HepG2 (cell line): ENCODE measurements at regions not wholly inside any gene's neighbourhood (a gene's known extent, or its start where the extent isn't known, plus 50 kb on each side); places are given as distances from the start of the nearest gene placed in this dataset.

Experiments used
- ATAC-seq: fragments of 200-7000 bp; cut with Tn5 transposase; 3 replicates; pipeline ENCODE4 v1.9.1; 2020; ENCODE audit warnings: mild to moderate bottlenecking, moderate library complexity
- BruUV-seq: library from RNA; stranded (reverse); fragments of 400-500 nt; replicated peaks from 2 replicates; lab custom pipeline; 2021; lab: Mats Ljungman, UMichigan
- CTCF ChIA-PET: fragments of 300-600 bp; formaldehyde crosslinking; extraction: SDS; loops from one replicate; lab custom pipeline; 2021; ENCODE audit warnings: low total read pairs, inconsistent platforms, low intra/inter-chr PET ratio; lab: Yijun Ruan, JAX
- POLR2A ChIA-PET: fragments of 350-600 bp; sonication (Branson Sonifier 250); formaldehyde crosslinking; loops from one replicate; lab custom pipeline; 2020; ENCODE audit warnings: antibody characterized with exemption, inconsistent platforms; lab: Yijun Ruan, JAX
- DNase-seq: peaks from one replicate; pipeline ENCODE4 v3.0.0-alpha.2; 2015; ENCODE audit warnings: low spot score
- FAIRE-seq: peaks from 3 replicates; lab custom pipeline; 2011; peaks lifted over from hg19 to GRCh38; lab: Jason Lieb, UNC
- H2AFZ ChIP-seq: one replicate; pipeline ENCODE4 v1.6.1; 2011; ENCODE audit warnings: low read length, inconsistent platforms
- H3K27ac ChIP-seq: fragments of 300-600 bp; 3 replicates; pipeline ENCODE4 v1.8.0; 2011; ENCODE audit warnings: mixed run types, mild to moderate bottlenecking, mixed read lengths, low read length, inconsistent platforms; ENCODE audit not compliant: insufficient read depth; ENCODE audit errors: extremely low read length
- H3K27me3 ChIP-seq, 2 experiments: fragments of 200-600 bp in 1 of 2; 2 replicates in 1 of 2; 3 replicates in 1 of 2; pipeline versions ENCODE4 v1.6.0 to v1.8.0; 2011; ENCODE audit warnings: low read length in 2 of 2, mild to moderate bottlenecking in 2 of 2, moderate library complexity in 2 of 2, inconsistent platforms in 1 of 2; ENCODE audit not compliant: insufficient read depth in 2 of 2, control insufficient read depth in 1 of 2
- H3K36me3 ChIP-seq, 2 experiments: fragments of 200-600 bp in 1 of 2; replicated peaks in 1 of 2; 2 replicates in 1 of 2; 3 replicates in 1 of 2; pipeline versions ENCODE4 v1.5.1 to v1.8.0; 2011; ENCODE audit warnings: low read length in 2 of 2, inconsistent platforms in 1 of 2; ENCODE audit not compliant: insufficient read depth in 2 of 2, control insufficient read depth in 1 of 2
- H3K4me1 ChIP-seq: 2 replicates; pipeline ENCODE4 v1.5.1; 2012; ENCODE audit warnings: low read length, inconsistent platforms; ENCODE audit not compliant: insufficient read depth
- H3K4me2 ChIP-seq: 2 replicates; pipeline ENCODE4 v1.6.0; 2011; ENCODE audit warnings: low read depth, low read length, inconsistent platforms
- H3K4me3 ChIP-seq, 3 experiments: fragments of 200-600 bp in 1 of 3; sonication (generic), shearing (Covaris generic) in 1 of 3; replicated peaks in 1 of 3; 2 replicates each; pipeline ENCODE4 v1.5.1; 2011 to 2016; ENCODE audit warnings: low read length in 3 of 3, inconsistent platforms in 2 of 3, low read depth in 2 of 3, mild to moderate bottlenecking in 2 of 3, control low read depth in 1 of 3, mixed read lengths in 1 of 3; ENCODE audit not compliant: insufficient read depth in 1 of 3
- H3K79me2 ChIP-seq: one replicate; pipeline ENCODE4 v1.6.1; 2011; ENCODE audit warnings: low read length, inconsistent platforms; ENCODE audit not compliant: insufficient read depth
- H3K9ac ChIP-seq: 2 replicates; pipeline ENCODE4 v1.6.0; 2011; ENCODE audit warnings: mild to moderate bottlenecking, low read depth, low read length, inconsistent platforms; ENCODE audit not compliant: insufficient read depth
- H3K9me3 ChIP-seq: 2 replicates; pipeline ENCODE4 v1.5.1; 2012; ENCODE audit warnings: mild to moderate bottlenecking, low read length
- H4K20me1 ChIP-seq: 2 replicates; pipeline ENCODE4 v1.6.0; 2011; ENCODE audit warnings: inconsistent platforms, mild to moderate bottlenecking, low read length, moderate library complexity; ENCODE audit not compliant: insufficient read depth
- CAMTA2 ChIP-seq: sonication (generic); formaldehyde crosslinking; IDR thresholded peaks from 2 replicates; pipeline ENCODE4 v1.4.0; 2020; ENCODE audit warnings: mild to moderate bottlenecking, missing genetic modification reagents, borderline replicate concordance
- ETV5 ChIP-seq: IDR thresholded peaks from 2 replicates; pipeline ENCODE4 v1.6.1; 2018; ENCODE audit warnings: missing biosample characterization, missing genetic modification reagents, inconsistent platforms, borderline replicate concordance
- HDAC1 ChIP-seq: sonication (generic); formaldehyde crosslinking; IDR thresholded peaks from 2 replicates; pipeline ENCODE4 v1.5.1; 2020; ENCODE audit warnings: mild to moderate bottlenecking, missing genetic modification reagents
- JUND ChIP-seq: sonication (generic); formaldehyde crosslinking; IDR thresholded peaks from 2 replicates; pipeline ENCODE4 v1.8.0; 2022; ENCODE audit warnings: mild to moderate bottlenecking, missing genetic modification reagents
- KDM3A ChIP-seq: IDR thresholded peaks from 2 replicates; pipeline ENCODE4 v1.6.1; 2018; ENCODE audit warnings: low read depth, missing compliant biosample characterization
- LCORL ChIP-seq, 2 experiments: fragments of 450-650 bp in 1 of 2; sonication (generic) in 1 of 2; formaldehyde crosslinking in 1 of 2; IDR thresholded peaks; 2 replicates each; pipeline versions ENCODE4 v1.5.0 to v1.6.1; 2017 to 2020; ENCODE audit warnings: antibody characterized with exemption in 1 of 2, missing genetic modification reagents in 1 of 2
- MXD1 ChIP-seq: sonication (generic); formaldehyde crosslinking; IDR thresholded peaks from 2 replicates; pipeline ENCODE4 v1.4.0; 2020; ENCODE audit warnings: mild to moderate bottlenecking, missing genetic modification reagents
- RELA ChIP-seq: sonication (generic); formaldehyde crosslinking; IDR thresholded peaks from 2 replicates; pipeline ENCODE4 v1.4.0; 2020; ENCODE audit warnings: missing genetic modification reagents
- STAG1 ChIP-seq: sonication (generic); formaldehyde crosslinking; IDR thresholded peaks from 2 replicates; pipeline ENCODE4 v1.4.0; 2020; ENCODE audit warnings: missing genetic modification reagents
- TMF1 ChIP-seq: sonication (generic); formaldehyde crosslinking; IDR thresholded peaks from 2 replicates; pipeline ENCODE4 v1.8.1; 2022; ENCODE audit warnings: low read depth, missing genetic modification reagents
- YEATS2 ChIP-seq: sonication (generic); formaldehyde crosslinking; IDR thresholded peaks from 2 replicates; pipeline ENCODE4 v1.4.0; 2020; ENCODE audit warnings: missing genetic modification reagents, borderline replicate concordance
- ZBTB7A ChIP-seq: sonication (generic); formaldehyde crosslinking; IDR thresholded peaks from 2 replicates; pipeline ENCODE4 v1.8.0; 2022; ENCODE audit warnings: mild to moderate bottlenecking, missing genetic modification reagents
- ZNF605 ChIP-seq: sonication (generic); formaldehyde crosslinking; IDR thresholded peaks from 2 replicates; pipeline ENCODE4 v1.8.0; 2022; ENCODE audit warnings: mild to moderate bottlenecking, missing genetic modification reagents
- WGBS: methylation state at CpG from one replicate; pipeline ENCODE4 v1.1.6; 2017; ENCODE audit warnings: low lambda C conversion rate; 5-methylcytosine and 5-hydroxymethylcytosine counted together
- in situ Hi-C: cut with HindIII; loops from 2 replicates; pipeline ENCODE4 v1.10.0; 2017; ENCODE audit warnings: low pct_unique_long_range_greater_than_20kb; ENCODE audit not compliant: extremely low pct_ligation_motif_present
- intact Hi-C: fragments of 100-400 bp; cut with micrococcal nuclease; formaldehyde crosslinking; loops from one replicate; pipeline ENCODE4 v1.10.0; 2022; ENCODE audit not compliant: unreplicated experiment
- TF ChIP-seq, protein P1 (sequence below): IDR thresholded peaks from 2 replicates; pipeline ENCODE4 v1.6.1; 2012; ENCODE audit warnings: inconsistent platforms
- TF ChIP-seq, protein P2 (sequence below): sonication (generic); formaldehyde crosslinking; conservative IDR thresholded peaks from 2 replicates; pipeline ENCODE4 v1.8.0; 2022; ENCODE audit warnings: mild to moderate bottlenecking, moderate library complexity, missing genetic modification reagents

- no peaks in the 10 kb centered on the region for H3K36me3 ChIP-seq
- TF ChIP-seq LCORL (IDR thresholded peaks at IDR 0.05) (no peak), LCORL (CRISPR knock-in tag; IDR thresholded peaks at IDR 0.05) (0 out of 2 replicates have a peak, but pooled peaks have one; percentile 2), STAG1 (CRISPR knock-in tag) (0 out of 2 replicates have a peak, but pooled peaks have one; percentile 0), CAMTA2 (CRISPR knock-in tag) (no peak), ZNF605 (CRISPR knock-in tag) (peak; percentile 32; the same call in 1 of the 2 replicates), YEATS2 (CRISPR knock-in tag) (no peak), MXD1 (no peak)
- no peaks in the 10 kb centered on the region; a peak in 1 of 5 replicates for H3K27me3 ChIP-seq
- ChIA-PET CTCF (no interaction called here), POLR2A (no interaction called here)
- no peak overlapping the region for H3K27ac ChIP-seq
- 6% methylated on average over 5 of the region's 5 CpGs for WGBS
- peak overlapping the region; percentile 36 for H3K9ac ChIP-seq
- H3K4me2 ChIP-seq, result peak overlapping the region; percentile 73
- BruUV-seq, result TSS peak; percentile 71
- peak overlapping the region; percentile 3 for H2AFZ ChIP-seq
- H3K4me1 ChIP-seq, result peaks cover 32% of the 10 kb centered on the region
- no peak for FAIRE-seq
- ATAC-seq, result peak; percentile 27
- peak overlapping the region; percentile 43 to 71 (median 43); a peak in 5 of 6 replicates for H3K4me3 ChIP-seq
- no peak for DNase-seq
- H3K79me2 ChIP-seq, result peaks cover 33% of the 10 kb centered on the region
- H4K20me1 ChIP-seq, result peaks cover 6% of the 10 kb centered on the region; the same call in 1 of the 2 replicates
- no peaks in the 10 kb centered on the region for H3K9me3 ChIP-seq
- intact Hi-C loops (loop anchor here (5.0 kb wide), 2 partner anchors 177 to 433 kb away; no protein-coding TSS in a partner anchor), in situ Hi-C loops (no loop called here)
Observed at GRCh38 chr14:71319666-71320065, 412.4 kb downstream of the PCNX1 start.

GRCh38 chr14:71320107-71320733, 413.0 kb downstream of the PCNX1 start, which contains the start of gene SIPA1L1:
SIPA1L1 (plus strand) TSS chr14:71320476.
- Histone ChIP-seq H4K20me1 (peaks cover 6% of the 10 kb centered on the region; the same call in 1 of the 2 replicates), H3K27ac (peak within 1 kb of the TSS; percentile 82), H3K9me3 (no peaks in the 10 kb centered on the region), H3K27me3 (no peaks in the 10 kb centered on the region; a peak in 1 of 5 replicates), H3K4me1 (peaks cover 37% of the 10 kb centered on the region), H3K36me3 (no peaks in the 10 kb centered on the region), H3K4me3 (peak within 1 kb of the TSS; percentile 85 to 95 (median 86)), H2AFZ (peak within 1 kb of the TSS; percentile 3), H3K4me2 (peak within 1 kb of the TSS; percentile 81), H3K79me2 (peaks cover 39% of the 10 kb centered on the region), H3K9ac (peak within 1 kb of the TSS; percentile 87)
- DNase-seq, result peak; percentile 96
- ATAC-seq, result peak; percentile 87
- no TSS peak for BruUV-seq
- intact Hi-C loops (loop anchor here (5.0 kb wide), 2 partner anchors 178 to 432 kb away; no protein-coding TSS in a partner anchor), in situ Hi-C loops (no loop called here)
- POLR2A ChIA-PET, result interaction anchor here (1.9 kb wide), 1 partner anchor 16 kb away, joined by 12 read pairs; no protein-coding TSS in a partner anchor
- 1% methylated on average over 46 of the region's 52 CpGs for WGBS
- FAIRE-seq, result peak; percentile 68
- CTCF ChIA-PET, result no interaction called here
- TF ChIP-seq HDAC1 (CRISPR knock-in tag), result peak; percentile 45
- TF ChIP-seq, protein P1, sequence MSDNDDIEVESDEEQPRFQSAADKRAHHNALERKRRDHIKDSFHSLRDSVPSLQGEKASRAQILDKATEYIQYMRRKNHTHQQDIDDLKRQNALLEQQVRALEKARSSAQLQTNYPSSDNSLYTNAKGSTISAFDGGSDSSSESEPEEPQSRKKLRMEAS, result peak; percentile 56; the same call in 1 of the 2 replicates
- peak; percentile 34; the same call in 1 of the 2 replicates for TF ChIP-seq KDM3A (CRISPR knock-in tag)
- TF ChIP-seq TMF1 (CRISPR knock-in tag), result 0 out of 2 replicates have a peak, but pooled peaks have one; percentile 30
- TF ChIP-seq ZBTB7A (CRISPR knock-in tag), result 0 out of 2 replicates have a peak, but pooled peaks have one; percentile 36
- 0 out of 2 replicates have a peak, but pooled peaks have one; percentile 30 for TF ChIP-seq RELA (CRISPR knock-in tag)
- TF ChIP-seq ETV5 (CRISPR knock-in tag), result peak; percentile 66; the same call in 1 of the 2 replicates
- 0 out of 2 replicates have a peak, but pooled peaks have one; percentile 6 for TF ChIP-seq JUND (CRISPR knock-in tag)
- TF ChIP-seq, protein P2, sequence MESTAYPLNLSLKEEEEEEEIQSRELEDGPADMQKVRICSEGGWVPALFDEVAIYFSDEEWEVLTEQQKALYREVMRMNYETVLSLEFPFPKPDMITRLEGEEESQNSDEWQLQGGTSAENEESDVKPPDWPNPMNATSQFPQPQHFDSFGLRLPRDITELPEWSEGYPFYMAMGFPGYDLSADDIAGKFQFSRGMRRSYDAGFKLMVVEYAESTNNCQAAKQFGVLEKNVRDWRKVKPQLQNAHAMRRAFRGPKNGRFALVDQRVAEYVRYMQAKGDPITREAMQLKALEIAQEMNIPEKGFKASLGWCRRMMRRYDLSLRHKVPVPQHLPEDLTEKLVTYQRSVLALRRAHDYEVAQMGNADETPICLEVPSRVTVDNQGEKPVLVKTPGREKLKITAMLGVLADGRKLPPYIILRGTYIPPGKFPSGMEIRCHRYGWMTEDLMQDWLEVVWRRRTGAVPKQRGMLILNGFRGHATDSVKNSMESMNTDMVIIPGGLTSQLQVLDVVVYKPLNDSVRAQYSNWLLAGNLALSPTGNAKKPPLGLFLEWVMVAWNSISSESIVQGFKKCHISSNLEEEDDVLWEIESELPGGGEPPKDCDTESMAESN (CRISPR knock-in tag), result peak; percentile 53
